Heart right ventricle (tissue), 15 donors: ENCODE measurements at regions not wholly inside any gene's neighbourhood (a gene's known extent, or its start where the extent isn't known, plus 50 kb on each side); places are given as distances from the start of the nearest gene placed in this dataset.

ENCODE experiments used
- ATAC-seq, 8 donors: fragments of 200-7000 bp; cut with Tn5 transposase; one replicate each; pipeline ENCODE4 v1.9.1; 2020; ENCODE audit warnings: mild to moderate bottlenecking in 8 of 8, moderate library complexity in 8 of 8, moderate number of reproducible peaks in 1 of 8
- DNase-seq, 2 donors: peaks; one replicate each; pipeline ENCODE4 v3.0.0-alpha.2; 2020
- H3K27ac ChIP-seq, 10 donors: fragments of 200-600 bp; sonication (generic) in 2 of 10; one replicate each; pipeline versions ENCODE4 v1.5.0 to v1.8.0; 2020 to 2022; ENCODE audit warnings: mild to moderate bottlenecking in 3 of 10
- H3K27me3 ChIP-seq, 7 donors: fragments of 200-600 bp; one replicate each; pipeline ENCODE4 v1.8.0; 2021 to 2022; ENCODE audit warnings: mild to moderate bottlenecking in 2 of 7
- H3K36me3 ChIP-seq, 9 donors: fragments of 200-600 bp; sonication (generic) in 1 of 9; one replicate each; pipeline versions ENCODE4 v1.5.0 to v1.8.0; 2020 to 2022; ENCODE audit warnings: mild to moderate bottlenecking in 2 of 9
- H3K4me1 ChIP-seq, 9 donors: fragments of 200-600 bp; sonication (generic) in 1 of 9; one replicate each; pipeline versions ENCODE4 v1.5.0 to v1.8.0; 2020 to 2022; ENCODE audit warnings: mild to moderate bottlenecking in 4 of 9
- H3K4me3 ChIP-seq, 10 donors: fragments of 200-600 bp; sonication (generic) in 2 of 10; one replicate each; pipeline versions ENCODE4 v1.5.0 to v1.8.0; 2020 to 2022; ENCODE audit warnings: mild to moderate bottlenecking in 7 of 10, moderate library complexity in 2 of 10
- H3K9me3 ChIP-seq, 11 donors: fragments of 200-600 bp in 10 of 11; sonication (generic) in 2 of 11; one replicate each; pipeline versions ENCODE4 v1.5.0 to v1.8.0; 2013 to 2022; ENCODE audit warnings: mild to moderate bottlenecking in 2 of 11, control low read depth in 1 of 11, moderate library complexity in 1 of 11
- intact Hi-C, 10 donors: fragments of 100-400 bp; cut with DNase I; formaldehyde crosslinking; loops; one replicate each; pipeline versions ENCODE4 v1.11.1 to v1.14.2; 2022
- TF ChIP-seq, protein P1 (sequence below), 9 donors: fragments of 200-600 bp; sonication (generic) in 2 of 9; IDR thresholded peaks; one replicate each; pipeline versions ENCODE4 v1.5.0 to v1.8.0; 2021 to 2022; ENCODE audit warnings: antibody characterized with exemption in 9 of 9, mild to moderate bottlenecking in 5 of 9, moderate library complexity in 1 of 9
- donor health status: Arrhythmogenic right ventricular cardiomyopathy.
- donor health status: ischemic (EF 13 %, LVEDD 7.1; RV severe dilation, severe dysfunction).
- donor health status: DM: no; HTN: yes; CAD: no.
- donor health status: DM: no; HTN: no; CAD: no.
- donor health status: ischemic (EF 25% LVEDD 6.9; RV normal size, moderate dysfunction).
- donor health status: ischemic (EF 25% LVEDD 5.7; RV mildly dilated, moderate dysfunction).
- donor health status: healthy.
- donor health status: DM: yes; HTN: yes; CAD: no.
- donor health status: Ischemic cardiomyopathy.
- donor health status: ischemic (EF 35%, LVEDD 5.7; RV mildly dilated, moderate dysfunction).
- donor health status: nonischemic (EF 11% LVEDD 7.7; RV severe dilation, severe dysfunction).
- donor health status: DM: yes; HTN: yes; CAD: no.
- donor health status: PGD.
- donor health status: ischemic (EF 29% LVEDD 5.4; RV normal size, mild dysfunction).
- donor health status: nonischemic (EF 23%, LVEDD 6.1; RV moderate dilation, normal function).

GRCh38 chr2:149645391-149645790 lies 57.8 kb upstream of the MMADHC start:
- H3K4me3 ChIP-seq = no peak overlapping the region
- H3K27me3 ChIP-seq = no peaks in the 10 kb centered on the region
- H3K27ac ChIP-seq = no peak overlapping the region
- peaks cover 0 to 4% (median 0%) of the 10 kb centered on the region in 11 donors for H3K9me3 ChIP-seq
- TF ChIP-seq, protein P1, sequence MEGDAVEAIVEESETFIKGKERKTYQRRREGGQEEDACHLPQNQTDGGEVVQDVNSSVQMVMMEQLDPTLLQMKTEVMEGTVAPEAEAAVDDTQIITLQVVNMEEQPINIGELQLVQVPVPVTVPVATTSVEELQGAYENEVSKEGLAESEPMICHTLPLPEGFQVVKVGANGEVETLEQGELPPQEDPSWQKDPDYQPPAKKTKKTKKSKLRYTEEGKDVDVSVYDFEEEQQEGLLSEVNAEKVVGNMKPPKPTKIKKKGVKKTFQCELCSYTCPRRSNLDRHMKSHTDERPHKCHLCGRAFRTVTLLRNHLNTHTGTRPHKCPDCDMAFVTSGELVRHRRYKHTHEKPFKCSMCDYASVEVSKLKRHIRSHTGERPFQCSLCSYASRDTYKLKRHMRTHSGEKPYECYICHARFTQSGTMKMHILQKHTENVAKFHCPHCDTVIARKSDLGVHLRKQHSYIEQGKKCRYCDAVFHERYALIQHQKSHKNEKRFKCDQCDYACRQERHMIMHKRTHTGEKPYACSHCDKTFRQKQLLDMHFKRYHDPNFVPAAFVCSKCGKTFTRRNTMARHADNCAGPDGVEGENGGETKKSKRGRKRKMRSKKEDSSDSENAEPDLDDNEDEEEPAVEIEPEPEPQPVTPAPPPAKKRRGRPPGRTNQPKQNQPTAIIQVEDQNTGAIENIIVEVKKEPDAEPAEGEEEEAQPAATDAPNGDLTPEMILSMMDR (IDR thresholded peaks at IDR 0.05) = no peak
- no peaks in the 10 kb centered on the region for H3K4me1 ChIP-seq
- no peak for ATAC-seq
- H3K36me3 ChIP-seq = no peaks in the 10 kb centered on the region
- intact Hi-C loops = no loop called here
- DNase-seq = no peak
